ENCODE measurements at regions not wholly inside any gene's neighbourhood (a gene's known extent, or its start where the extent isn't known, plus 50 kb on each side); places are given as distances from the start of the nearest gene placed in this dataset.
"Not testable (repeated sequence)": the region's sequence is repeated elsewhere in the genome, so short reads cannot be mapped to it uniquely, and the experiment has no call there.

DNA sequence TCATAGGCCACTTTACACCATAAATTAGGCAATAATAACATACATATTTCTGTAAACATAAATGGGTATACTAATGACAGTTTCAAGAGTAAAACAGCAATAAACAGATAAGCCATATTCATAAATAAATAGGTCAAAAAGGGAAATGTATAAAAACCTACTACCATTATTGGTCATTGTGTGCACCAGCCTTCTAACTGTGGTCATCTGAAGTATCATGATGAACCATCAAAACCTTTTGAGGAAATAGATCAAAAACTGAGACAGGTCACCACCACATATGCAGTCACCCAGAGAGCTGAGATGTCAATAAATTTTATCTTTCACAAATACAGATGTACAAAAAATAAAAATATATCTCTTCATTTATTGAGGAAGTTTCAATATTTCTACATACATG lies 438.8 kb upstream of the FAM174A start:
- not testable (repeated sequence) for H3K27me3 ChIP-seq (ENCODE audit: control insufficient read depth, insufficient read depth, low read length, poor library complexity, severe bottlenecking); DNase-seq; H3K27ac ChIP-seq (ENCODE audit: low read depth, low read length); H3K9ac ChIP-seq (ENCODE audit: extremely low read depth, low read length, poor library complexity, severe bottlenecking); H3K36me3 ChIP-seq (ENCODE audit: control insufficient read depth, insufficient read depth, low read length); H3K4me1 ChIP-seq (ENCODE audit: control insufficient read depth, insufficient read depth, low read length); H3K4me3 ChIP-seq (ENCODE audit: low read length); H3K27me3 Mint-ChIP-seq (ENCODE audit: insufficient read depth); H3K4me1 Mint-ChIP-seq; H3K27ac Mint-ChIP-seq; H3K9me3 ChIP-seq (ENCODE audit: control insufficient read depth, low read length); H3K36me3 Mint-ChIP-seq (ENCODE audit: low read depth); H3K4me3 Mint-ChIP-seq; H3K9me3 Mint-ChIP-seq

DNA sequence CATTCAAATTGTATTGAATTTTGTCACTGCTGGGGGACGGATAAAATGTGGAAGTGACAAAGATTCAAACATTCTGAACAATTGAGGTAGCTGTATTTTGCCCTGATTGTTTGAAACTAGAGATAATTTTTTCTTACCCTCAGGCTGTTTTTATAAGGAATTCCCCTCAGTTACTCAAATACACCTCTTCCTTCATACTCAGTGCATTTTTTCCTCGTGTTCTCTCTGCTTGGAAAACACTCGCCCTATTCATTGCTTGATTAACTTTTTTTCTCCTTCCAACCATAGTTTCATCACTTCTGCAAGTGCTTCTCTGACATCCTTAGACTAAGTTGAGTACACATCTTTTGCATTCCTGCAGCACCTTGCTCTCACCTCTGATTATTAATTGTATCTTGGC lies 454.5 kb upstream of the FAM174A start:
- not testable (repeated sequence) for H3K4me3 Mint-ChIP-seq

DNA sequence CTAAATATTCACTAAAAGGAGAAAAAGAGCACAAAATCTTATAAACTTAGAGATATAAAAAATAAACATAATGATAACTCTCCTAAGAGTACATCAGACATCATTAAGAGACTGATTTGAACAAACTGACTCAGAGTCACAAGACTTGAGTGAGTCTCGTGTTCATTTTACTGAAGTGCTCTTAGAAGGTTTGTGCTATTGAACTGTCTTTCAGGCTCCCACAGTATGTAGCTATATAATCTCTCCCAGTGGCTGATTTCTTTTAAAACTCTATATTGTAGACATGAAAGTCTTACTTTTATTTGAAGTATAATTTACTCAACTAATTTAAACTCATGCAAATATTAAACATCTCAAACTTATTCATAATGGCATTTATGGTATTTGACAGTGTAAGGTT lies 456.0 kb upstream of the FAM174A start:
- not testable (repeated sequence) for H3K9me3 ChIP-seq (ENCODE audit: control insufficient read depth, low read length); H3K27me3 ChIP-seq (ENCODE audit: control insufficient read depth, insufficient read depth, low read length, poor library complexity, severe bottlenecking); DNase-seq; H3K36me3 ChIP-seq (ENCODE audit: control insufficient read depth, insufficient read depth, low read length); H3K27me3 Mint-ChIP-seq (ENCODE audit: insufficient read depth); H3K36me3 Mint-ChIP-seq (ENCODE audit: low read depth); H3K27ac ChIP-seq (ENCODE audit: low read depth, low read length); H3K9me3 Mint-ChIP-seq; H3K4me3 Mint-ChIP-seq; H3K4me3 ChIP-seq (ENCODE audit: low read length); H3K4me1 ChIP-seq (ENCODE audit: control insufficient read depth, insufficient read depth, low read length); H3K27ac Mint-ChIP-seq; H3K4me1 Mint-ChIP-seq; H3K9ac ChIP-seq (ENCODE audit: extremely low read depth, low read length, poor library complexity, severe bottlenecking)
- 100% methylated on average over 1 of the region's 1 CpG; no CpG with 5 or more reads in 1 of the 2 experiments for WGBS, 2 experiments (ENCODE audit: insufficient coverage in 1 of 2, insufficient read length in 1 of 2)

More for the DNA sequence above, 454.5 kb upstream of the FAM174A start:
- not testable (repeated sequence) for H3K9me3 Mint-ChIP-seq; H3K9ac ChIP-seq (ENCODE audit: extremely low read depth, low read length, poor library complexity, severe bottlenecking); DNase-seq; H3K4me1 Mint-ChIP-seq; H3K4me1 ChIP-seq (ENCODE audit: control insufficient read depth, insufficient read depth, low read length); H3K4me3 ChIP-seq (ENCODE audit: low read length); H3K27me3 ChIP-seq (ENCODE audit: control insufficient read depth, insufficient read depth, low read length, poor library complexity, severe bottlenecking); H3K36me3 Mint-ChIP-seq (ENCODE audit: low read depth); H3K36me3 ChIP-seq (ENCODE audit: control insufficient read depth, insufficient read depth, low read length); H3K27ac ChIP-seq (ENCODE audit: low read depth, low read length); H3K9me3 ChIP-seq (ENCODE audit: control insufficient read depth, low read length); H3K27ac Mint-ChIP-seq; H3K27me3 Mint-ChIP-seq (ENCODE audit: insufficient read depth)
- WGBS, 2 experiments (ENCODE audit: insufficient coverage in 1 of 2, insufficient read length in 1 of 2) = no CpG with 5 or more reads among the region's 3 CpGs

DNA sequence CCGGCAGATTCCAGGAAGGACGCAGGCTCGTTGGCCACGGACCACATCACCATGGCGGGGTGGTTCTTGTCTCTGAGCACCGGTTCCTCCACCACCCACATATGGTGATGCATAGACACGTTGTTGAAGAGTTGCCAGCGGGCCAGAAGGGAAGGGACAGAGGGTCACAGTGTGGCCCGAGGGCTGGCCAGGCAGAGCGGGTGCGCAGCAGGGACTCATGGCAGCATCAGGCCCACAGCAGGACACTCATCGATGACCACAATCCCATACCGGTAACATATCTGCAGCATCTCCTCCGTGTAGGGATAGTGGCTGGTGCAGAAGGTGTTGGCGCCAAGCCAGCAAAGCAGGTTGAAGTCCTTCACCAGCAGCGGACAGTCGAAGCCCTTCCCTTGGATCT lies 469.2 kb upstream of the FAM174A start:
- not testable (repeated sequence) for H3K4me3 Mint-ChIP-seq; DNase-seq; H3K9ac ChIP-seq (ENCODE audit: extremely low read depth, low read length, poor library complexity, severe bottlenecking); H3K9me3 Mint-ChIP-seq; H3K9me3 ChIP-seq (ENCODE audit: control insufficient read depth, low read length); H3K27me3 Mint-ChIP-seq (ENCODE audit: insufficient read depth); H3K27me3 ChIP-seq (ENCODE audit: control insufficient read depth, insufficient read depth, low read length, poor library complexity, severe bottlenecking); H3K4me1 Mint-ChIP-seq; H3K4me1 ChIP-seq (ENCODE audit: control insufficient read depth, insufficient read depth, low read length); H3K4me3 ChIP-seq (ENCODE audit: low read length); H3K27ac ChIP-seq (ENCODE audit: low read depth, low read length); H3K36me3 ChIP-seq (ENCODE audit: control insufficient read depth, insufficient read depth, low read length); H3K27ac Mint-ChIP-seq; H3K36me3 Mint-ChIP-seq (ENCODE audit: low read depth)
- WGBS, 2 experiments (ENCODE audit: insufficient coverage in 1 of 2, insufficient read length in 1 of 2) = 98% methylated on average over 5 of the region's 17 CpGs; no CpG with 5 or more reads in 1 of the 2 experiments

DNA sequence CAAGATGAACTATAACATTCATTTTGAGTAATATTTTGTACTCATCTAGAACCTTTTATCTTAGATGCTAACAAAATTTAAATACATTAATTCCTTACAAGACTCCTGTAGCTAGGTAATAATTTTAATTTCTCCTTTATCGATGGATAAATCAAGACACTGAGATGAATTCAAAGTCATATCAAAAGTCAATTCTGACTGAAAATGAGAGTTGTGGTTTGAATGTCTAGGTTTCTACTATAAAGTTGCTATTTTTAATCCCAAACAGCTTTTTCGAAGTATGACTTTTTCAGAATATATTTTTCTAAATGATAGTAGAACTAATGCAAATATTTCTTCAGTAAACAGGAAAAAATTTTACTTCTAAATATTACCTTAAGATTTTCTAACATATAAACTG lies 491.7 kb upstream of the FAM174A start:
- DNase-seq = no peak

More for the DNA sequence above, 491.7 kb upstream of the FAM174A start:
- Histone ChIP-seq H3K27ac (ENCODE audit: low read depth, low read length) (no peak overlapping the region), H3K4me3 (ENCODE audit: low read length) (no peak overlapping the region), H3K4me1 (ENCODE audit: control insufficient read depth, insufficient read depth, low read length) (no peaks in the 10 kb centered on the region), H3K9ac (ENCODE audit: extremely low read depth, low read length, poor library complexity, severe bottlenecking) (no peak overlapping the region), H3K27me3 (ENCODE audit: control insufficient read depth, insufficient read depth, low read length, poor library complexity, severe bottlenecking) (no peaks in the 10 kb centered on the region), H3K36me3 (ENCODE audit: control insufficient read depth, insufficient read depth, low read length) (no peaks in the 10 kb centered on the region), H3K9me3 (ENCODE audit: control insufficient read depth, low read length) (no peaks in the 10 kb centered on the region)
- Mint-ChIP-seq H3K27ac (no peak overlapping the region), H3K9me3 (no peaks in the 10 kb centered on the region), H3K4me3 (no peak overlapping the region), H3K27me3 (ENCODE audit: insufficient read depth) (no peaks in the 10 kb centered on the region), H3K36me3 (ENCODE audit: low read depth) (no peaks in the 10 kb centered on the region), H3K4me1 (no peaks in the 10 kb centered on the region)
- WGBS, 2 experiments (ENCODE audit: insufficient coverage in 1 of 2, insufficient read length in 1 of 2) = 100% methylated on average over 1 of the region's 2 CpGs; no CpG with 5 or more reads in 1 of the 2 experiments
- TF ChIP-seq, protein P1, sequence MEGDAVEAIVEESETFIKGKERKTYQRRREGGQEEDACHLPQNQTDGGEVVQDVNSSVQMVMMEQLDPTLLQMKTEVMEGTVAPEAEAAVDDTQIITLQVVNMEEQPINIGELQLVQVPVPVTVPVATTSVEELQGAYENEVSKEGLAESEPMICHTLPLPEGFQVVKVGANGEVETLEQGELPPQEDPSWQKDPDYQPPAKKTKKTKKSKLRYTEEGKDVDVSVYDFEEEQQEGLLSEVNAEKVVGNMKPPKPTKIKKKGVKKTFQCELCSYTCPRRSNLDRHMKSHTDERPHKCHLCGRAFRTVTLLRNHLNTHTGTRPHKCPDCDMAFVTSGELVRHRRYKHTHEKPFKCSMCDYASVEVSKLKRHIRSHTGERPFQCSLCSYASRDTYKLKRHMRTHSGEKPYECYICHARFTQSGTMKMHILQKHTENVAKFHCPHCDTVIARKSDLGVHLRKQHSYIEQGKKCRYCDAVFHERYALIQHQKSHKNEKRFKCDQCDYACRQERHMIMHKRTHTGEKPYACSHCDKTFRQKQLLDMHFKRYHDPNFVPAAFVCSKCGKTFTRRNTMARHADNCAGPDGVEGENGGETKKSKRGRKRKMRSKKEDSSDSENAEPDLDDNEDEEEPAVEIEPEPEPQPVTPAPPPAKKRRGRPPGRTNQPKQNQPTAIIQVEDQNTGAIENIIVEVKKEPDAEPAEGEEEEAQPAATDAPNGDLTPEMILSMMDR (conservative IDR thresholded peaks at IDR 0.05) = no peak

All from endodermal cell (in vitro differentiated cells).